ENCODE measurements at regions not wholly inside any gene's neighbourhood (a gene's known extent, or its start where the extent isn't known, plus 50 kb on each side); places are given as distances from the start of the nearest gene placed in this dataset.

GRCh38 chr4:27189683-27190082 is 329.0 kb downstream of the STIM2 start (continued):
- TF ChIP-seq, protein P1, sequence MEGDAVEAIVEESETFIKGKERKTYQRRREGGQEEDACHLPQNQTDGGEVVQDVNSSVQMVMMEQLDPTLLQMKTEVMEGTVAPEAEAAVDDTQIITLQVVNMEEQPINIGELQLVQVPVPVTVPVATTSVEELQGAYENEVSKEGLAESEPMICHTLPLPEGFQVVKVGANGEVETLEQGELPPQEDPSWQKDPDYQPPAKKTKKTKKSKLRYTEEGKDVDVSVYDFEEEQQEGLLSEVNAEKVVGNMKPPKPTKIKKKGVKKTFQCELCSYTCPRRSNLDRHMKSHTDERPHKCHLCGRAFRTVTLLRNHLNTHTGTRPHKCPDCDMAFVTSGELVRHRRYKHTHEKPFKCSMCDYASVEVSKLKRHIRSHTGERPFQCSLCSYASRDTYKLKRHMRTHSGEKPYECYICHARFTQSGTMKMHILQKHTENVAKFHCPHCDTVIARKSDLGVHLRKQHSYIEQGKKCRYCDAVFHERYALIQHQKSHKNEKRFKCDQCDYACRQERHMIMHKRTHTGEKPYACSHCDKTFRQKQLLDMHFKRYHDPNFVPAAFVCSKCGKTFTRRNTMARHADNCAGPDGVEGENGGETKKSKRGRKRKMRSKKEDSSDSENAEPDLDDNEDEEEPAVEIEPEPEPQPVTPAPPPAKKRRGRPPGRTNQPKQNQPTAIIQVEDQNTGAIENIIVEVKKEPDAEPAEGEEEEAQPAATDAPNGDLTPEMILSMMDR (conservative IDR thresholded peaks at IDR 0.05; ENCODE audit: low read depth in 2 of 2): no peak
- no peak for TF ChIP-seq CREB1 (CRISPR knock-in tag; IDR thresholded peaks at IDR 0.05; ENCODE audit: low read depth)
- no peak for TF ChIP-seq STAT1 (IDR thresholded peaks at IDR 0.05; ENCODE audit: unreplicated experiment)
- TF ChIP-seq, protein P2, sequence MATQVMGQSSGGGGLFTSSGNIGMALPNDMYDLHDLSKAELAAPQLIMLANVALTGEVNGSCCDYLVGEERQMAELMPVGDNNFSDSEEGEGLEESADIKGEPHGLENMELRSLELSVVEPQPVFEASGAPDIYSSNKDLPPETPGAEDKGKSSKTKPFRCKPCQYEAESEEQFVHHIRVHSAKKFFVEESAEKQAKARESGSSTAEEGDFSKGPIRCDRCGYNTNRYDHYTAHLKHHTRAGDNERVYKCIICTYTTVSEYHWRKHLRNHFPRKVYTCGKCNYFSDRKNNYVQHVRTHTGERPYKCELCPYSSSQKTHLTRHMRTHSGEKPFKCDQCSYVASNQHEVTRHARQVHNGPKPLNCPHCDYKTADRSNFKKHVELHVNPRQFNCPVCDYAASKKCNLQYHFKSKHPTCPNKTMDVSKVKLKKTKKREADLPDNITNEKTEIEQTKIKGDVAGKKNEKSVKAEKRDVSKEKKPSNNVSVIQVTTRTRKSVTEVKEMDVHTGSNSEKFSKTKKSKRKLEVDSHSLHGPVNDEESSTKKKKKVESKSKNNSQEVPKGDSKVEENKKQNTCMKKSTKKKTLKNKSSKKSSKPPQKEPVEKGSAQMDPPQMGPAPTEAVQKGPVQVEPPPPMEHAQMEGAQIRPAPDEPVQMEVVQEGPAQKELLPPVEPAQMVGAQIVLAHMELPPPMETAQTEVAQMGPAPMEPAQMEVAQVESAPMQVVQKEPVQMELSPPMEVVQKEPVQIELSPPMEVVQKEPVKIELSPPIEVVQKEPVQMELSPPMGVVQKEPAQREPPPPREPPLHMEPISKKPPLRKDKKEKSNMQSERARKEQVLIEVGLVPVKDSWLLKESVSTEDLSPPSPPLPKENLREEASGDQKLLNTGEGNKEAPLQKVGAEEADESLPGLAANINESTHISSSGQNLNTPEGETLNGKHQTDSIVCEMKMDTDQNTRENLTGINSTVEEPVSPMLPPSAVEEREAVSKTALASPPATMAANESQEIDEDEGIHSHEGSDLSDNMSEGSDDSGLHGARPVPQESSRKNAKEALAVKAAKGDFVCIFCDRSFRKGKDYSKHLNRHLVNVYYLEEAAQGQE (IDR thresholded peaks at IDR 0.05; ENCODE audit: unreplicated experiment): no peak
- no peak for TF ChIP-seq ETS1 (IDR thresholded peaks at IDR 0.05)

DNA sequence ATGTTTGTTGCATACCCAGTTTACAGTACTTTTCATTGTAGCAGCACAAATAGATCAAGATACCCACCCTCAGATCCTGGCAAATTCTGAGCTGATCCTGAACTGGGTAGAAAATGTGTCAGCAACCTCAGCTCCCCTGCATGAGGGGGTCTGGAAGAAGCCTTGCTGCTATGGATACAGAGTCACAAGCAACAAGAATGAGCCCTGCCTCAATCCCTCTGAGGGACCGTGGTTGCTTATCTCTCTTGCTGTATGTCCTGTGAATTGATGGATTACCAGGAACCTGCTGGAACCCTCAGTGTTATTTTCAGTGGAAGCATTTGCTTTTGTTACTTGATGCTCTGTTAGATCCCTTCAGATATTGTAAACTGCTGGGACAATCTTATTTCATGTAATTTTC is 331.0 kb downstream of the STIM2 start:
- Mint-ChIP-seq H3K9me3 (no peaks in the 10 kb centered on the region), H3K4me1 (peaks cover 4% of the 10 kb centered on the region; the same call in 2 of the 3 replicates), H3K36me3 (ENCODE audit: low read depth) (no peaks in the 10 kb centered on the region), H3K27me3 (ENCODE audit: insufficient read depth, low read depth, poor library complexity) (peaks cover 3% of the 10 kb centered on the region), H3K27ac (no peak overlapping the region), H3K4me3 (no peak overlapping the region)
- ATAC-seq (no peak), DNase-seq (ENCODE audit: low spot score) (no peak)
- H3K9me2 ChIP-seq (ENCODE audit: insufficient read depth): peaks cover 3% of the 10 kb centered on the region; the same call in 1 of the 2 replicates
- H3K79me2 ChIP-seq (replicated peaks; ENCODE audit: insufficient read depth): no peaks in the 10 kb centered on the region
- H3K4me2 ChIP-seq: no peak overlapping the region
- no peaks in the 10 kb centered on the region for H3F3A ChIP-seq (replicated peaks; ENCODE audit: low read depth)
- no peaks in the 10 kb centered on the region for H3K36me3 ChIP-seq (ENCODE audit: insufficient read depth)
- no peak overlapping the region for H2AFZ ChIP-seq
- no peaks in the 10 kb centered on the region for H4K20me1 ChIP-seq (replicated peaks; ENCODE audit: insufficient read depth)
- TF ChIP-seq EZH2phosphoT487 (IDR thresholded peaks at IDR 0.05; ENCODE audit: unreplicated experiment): no peak
- TF ChIP-seq, protein P2 (IDR thresholded peaks at IDR 0.05; ENCODE audit: unreplicated experiment): no peak
- no peak for TF ChIP-seq JUNB (IDR thresholded peaks at IDR 0.05; ENCODE audit: unreplicated experiment)
- TF ChIP-seq, protein P1 (conservative IDR thresholded peaks at IDR 0.05; ENCODE audit: low read depth in 2 of 2): no peak
- no peak for TF ChIP-seq POLR2AphosphoS5 (IDR thresholded peaks at IDR 0.05; ENCODE audit: low read depth)
- TF ChIP-seq ZNF331 (CRISPR knock-in tag; IDR thresholded peaks at IDR 0.05; ENCODE audit: low read depth): no peak
- no peak for TF ChIP-seq ZNF114 (CRISPR knock-in tag; IDR thresholded peaks at IDR 0.05)
- no peak for TF ChIP-seq CREB1 (CRISPR knock-in tag; IDR thresholded peaks at IDR 0.05; ENCODE audit: low read depth)
- no peak overlapping the region for H3K27ac ChIP-seq (ENCODE audit: low read depth)
- H3K4me3 ChIP-seq: no peak overlapping the region
- no peaks in the 10 kb centered on the region for H3K4me1 ChIP-seq (ENCODE audit: insufficient read depth)
- H3K27me3 ChIP-seq (ENCODE audit: insufficient read depth): no peaks in the 10 kb centered on the region
